Colonic mucosa (tissue), 4 donors: ENCODE measurements at regions not wholly inside any gene's neighbourhood (a gene's known extent, or its start where the extent isn't known, plus 50 kb on each side); places are given as distances from the start of the nearest gene placed in this dataset.

Source experiments
- DNase-seq: peaks from one replicate; pipeline ENCODE4 v3.0.0-alpha.2; 2020
- H3K27ac ChIP-seq: fragments of 200-600 bp; one replicate; pipeline ENCODE4 v1.8.0; 2021
- H3K27me3 ChIP-seq: fragments of 200-600 bp; one replicate; pipeline ENCODE4 v1.8.0; 2021
- H3K36me3 ChIP-seq: fragments of 200-600 bp; one replicate; pipeline ENCODE4 v1.8.0; 2021
- H3K4me1 ChIP-seq: fragments of 200-600 bp; one replicate; pipeline ENCODE4 v1.8.0; 2021; ENCODE audit warnings: mild to moderate bottlenecking
- H3K4me3 ChIP-seq: fragments of 200-600 bp; one replicate; pipeline ENCODE4 v1.8.0; 2021
- H3K9ac ChIP-seq, 2 donors: one replicate each; pipeline ENCODE4 v1.7.0; 2013; ENCODE audit warnings: control low read depth in 2 of 2, low read depth in 2 of 2, low read length in 2 of 2
- H3K9me3 ChIP-seq: fragments of 200-600 bp; one replicate; pipeline ENCODE4 v1.8.0; 2021
- CTCF ChIP-seq: fragments of 200-600 bp; IDR thresholded peaks from one replicate; pipeline ENCODE4 v1.8.0; 2022; ENCODE audit warnings: antibody characterized with exemption, mild to moderate bottlenecking
- intact Hi-C: fragments of 100-400 bp; cut with DNase I; formaldehyde crosslinking; loops from one replicate; pipeline ENCODE4 v1.14.1; 2022
- donor health status: healthy.
- donor health status: DM: no; HTN: no; CAD: no.
- donor health status: DM: no; HTN: no; CAD: no.

DNA sequence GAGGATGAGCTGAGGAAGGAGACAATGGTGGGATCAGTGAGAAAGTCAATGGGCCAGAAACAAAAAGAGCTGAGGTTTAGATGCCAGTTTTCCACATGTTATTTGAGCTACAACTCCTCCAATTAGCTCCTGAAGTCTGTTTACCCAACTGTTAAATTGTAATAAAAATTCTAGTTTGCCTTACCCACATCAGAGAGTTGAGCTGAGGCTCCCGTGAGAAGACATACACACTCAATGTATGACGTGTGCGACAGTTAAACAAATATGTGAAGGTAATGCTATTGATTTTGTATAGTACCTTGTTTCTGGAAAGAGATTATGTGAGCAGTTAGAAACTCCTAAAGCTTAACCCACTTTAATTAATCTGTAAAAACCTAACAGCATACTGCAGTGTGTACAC is 318.1 kb upstream of the GRM7 start:
- H3K27me3 ChIP-seq: no peaks in the 10 kb centered on the region
- H3K27ac ChIP-seq: no peak overlapping the region
- intact Hi-C loops: no loop called here
- TF ChIP-seq CTCF: no peak
- H3K4me1 ChIP-seq: no peaks in the 10 kb centered on the region
- H3K36me3 ChIP-seq: no peaks in the 10 kb centered on the region
- H3K9ac ChIP-seq: no peak overlapping the region
- no peak for DNase-seq
- no peak overlapping the region for H3K4me3 ChIP-seq
- no peaks in the 10 kb centered on the region for H3K9me3 ChIP-seq

- Histone ChIP-seq H3K4me1 (no peaks in the 10 kb centered on the region), H3K9me3 (no peaks in the 10 kb centered on the region), H3K9ac (no peak overlapping the region), H3K36me3 (no peaks in the 10 kb centered on the region), H3K27ac (no peak overlapping the region), H3K27me3 (no peaks in the 10 kb centered on the region), H3K4me3 (no peak overlapping the region)
- intact Hi-C loops: no loop called here
- TF ChIP-seq CTCF: no peak
- no peak for DNase-seq
These were observed 311.6 kb upstream of the GRM7 start for GRCh38 chr3:6549296-6549695.

DNA sequence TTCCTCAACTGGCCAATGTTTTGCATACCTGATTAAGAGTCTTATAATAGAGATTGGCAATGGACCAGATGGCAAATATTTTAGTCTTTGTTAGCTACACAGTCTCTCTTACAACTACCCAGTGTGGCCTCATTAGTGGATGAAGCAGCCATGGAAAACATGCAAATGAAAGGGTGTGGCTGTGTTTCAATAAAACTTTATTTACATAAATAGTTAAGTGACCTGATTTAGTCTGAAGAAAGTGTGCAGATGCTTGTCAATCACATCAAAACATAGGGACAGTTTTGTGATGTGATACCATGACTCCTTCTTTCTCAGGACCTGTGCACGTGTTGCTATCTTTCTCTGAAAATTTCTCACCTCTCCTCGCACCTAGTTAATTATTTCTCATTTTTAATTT is 309.8 kb upstream of the GRM7 start:
- H3K27ac ChIP-seq: no peak overlapping the region
- no peak for DNase-seq
- H3K4me1 ChIP-seq: no peaks in the 10 kb centered on the region
- no peak for TF ChIP-seq CTCF
- no peaks in the 10 kb centered on the region for H3K27me3 ChIP-seq
- H3K9me3 ChIP-seq: no peaks in the 10 kb centered on the region
- H3K9ac ChIP-seq: no peak overlapping the region
- H3K36me3 ChIP-seq: no peaks in the 10 kb centered on the region
- intact Hi-C loops: no loop called here
- H3K4me3 ChIP-seq: no peak overlapping the region

GRCh38 chr3:6560259-6560658 is 300.7 kb upstream of the GRM7 start:
- intact Hi-C loops: no loop called here
- no peaks in the 10 kb centered on the region for H3K36me3 ChIP-seq
- DNase-seq: no peak
- no peaks in the 10 kb centered on the region for H3K4me1 ChIP-seq
- H3K27ac ChIP-seq: no peak overlapping the region
- no peaks in the 10 kb centered on the region for H3K9me3 ChIP-seq
- no peak for TF ChIP-seq CTCF
- H3K27me3 ChIP-seq: no peaks in the 10 kb centered on the region
- H3K4me3 ChIP-seq: no peak overlapping the region
- H3K9ac ChIP-seq: no peak overlapping the region

- Histone ChIP-seq H3K36me3 (no peaks in the 10 kb centered on the region), H3K27ac (no peak overlapping the region), H3K27me3 (no peaks in the 10 kb centered on the region), H3K4me1 (no peaks in the 10 kb centered on the region), H3K9ac (no peak overlapping the region), H3K9me3 (no peaks in the 10 kb centered on the region), H3K4me3 (no peak overlapping the region)
- no peak for TF ChIP-seq CTCF
- intact Hi-C loops: no loop called here
- DNase-seq: no peak
These were observed 293.7 kb upstream of the GRM7 start for GRCh38 chr3:6567241-6567640.

- Histone ChIP-seq H3K9ac (no peak overlapping the region), H3K36me3 (no peaks in the 10 kb centered on the region), H3K27ac (no peak overlapping the region), H3K27me3 (no peaks in the 10 kb centered on the region), H3K9me3 (no peaks in the 10 kb centered on the region), H3K4me1 (no peaks in the 10 kb centered on the region), H3K4me3 (no peak overlapping the region)
- TF ChIP-seq CTCF: no peak
- intact Hi-C loops: no loop called here
- no peak for DNase-seq
These were observed 291.9 kb upstream of the GRM7 start for GRCh38 chr3:6568999-6569493.
